ACHN (cell line): ENCODE measurements at regions not wholly inside any gene's neighbourhood (a gene's known extent, or its start where the extent isn't known, plus 50 kb on each side); places are given as distances from the start of the nearest gene placed in this dataset.
A peak's percentile ranks its signal among the peaks of the same experiment; 100 is the strongest.

ENCODE experiments used
- DNase-seq: peaks from one replicate; pipeline ENCODE4 v3.0.0-alpha.2; 2015
- in situ Hi-C: cut with HindIII; loops from 2 replicates; pipeline ENCODE4 v1.10.0; 2017; ENCODE audit warnings: low sequenced_read_pairs, low pct_ligation_motif_present, low pct_unique_long_range_greater_than_20kb

GRCh38 chr22:42217752-42218280 lies 52.6 kb downstream of the TCF20 start:
- in situ Hi-C loops, result no loop called here
- no peak for DNase-seq

- DNase-seq, result no peak
- in situ Hi-C loops, result no loop called here
Measured at GRCh38 chr22:42217019-42217751, 53.3 kb downstream of the TCF20 start.

GRCh38 chr22:42214633-42215415 lies 55.6 kb downstream of the TCF20 start:
- DNase-seq, result no peak
- in situ Hi-C loops, result no loop called here

- DNase-seq, result no peak
Measured at GRCh38 chr22:42208362-42208761, 62.1 kb downstream of the TCF20 start.

GRCh38 chr22:42207918-42208317 lies 62.5 kb downstream of the TCF20 start:
- no peak for DNase-seq
- in situ Hi-C loops, result no loop called here

More at GRCh38 chr22:42208362-42208761, 62.1 kb downstream of the TCF20 start:
- in situ Hi-C loops, result no loop called here

GRCh38 chr22:42203609-42204008 lies 66.8 kb downstream of the TCF20 start:
- no peak for DNase-seq
- in situ Hi-C loops, result no loop called here

- DNase-seq, result no peak
- in situ Hi-C loops, result no loop called here
Measured at GRCh38 chr22:42202669-42203068, 67.8 kb downstream of the TCF20 start.

GRCh38 chr22:42202048-42202447 lies 68.4 kb downstream of the TCF20 start:
- DNase-seq, result no peak
- in situ Hi-C loops, result no loop called here

- in situ Hi-C loops, result no loop called here
- no peak for DNase-seq
Measured at GRCh38 chr22:42199025-42199424, 68.4 kb upstream of the CYP2D6 start.

- no peak for DNase-seq
- in situ Hi-C loops, result no loop called here
Measured at GRCh38 chr22:42198226-42198625, 67.6 kb upstream of the CYP2D6 start.

GRCh38 chr22:42196454-42196853 lies 65.8 kb upstream of the CYP2D6 start:
- in situ Hi-C loops, result no loop called here
- no peak for DNase-seq

- in situ Hi-C loops, result no loop called here
- no peak for DNase-seq
Measured at GRCh38 chr22:42194953-42195352, 64.3 kb upstream of the CYP2D6 start.

- in situ Hi-C loops, result no loop called here
- no peak for DNase-seq
Measured at GRCh38 chr22:42194104-42194851, 63.7 kb upstream of the CYP2D6 start.

GRCh38 chr22:42192547-42192946 lies 61.9 kb upstream of the CYP2D6 start:
- in situ Hi-C loops, result no loop called here
- no peak for DNase-seq

GRCh38 chr22:42190274-42190673 lies 59.7 kb upstream of the CYP2D6 start:
- in situ Hi-C loops, result no loop called here
- DNase-seq, result no peak

GRCh38 chr22:42189761-42190160 lies 59.2 kb upstream of the CYP2D6 start:
- in situ Hi-C loops, result no loop called here
- DNase-seq, result no peak

GRCh38 chr22:42188808-42189447 lies 58.3 kb upstream of the CYP2D6 start:
- in situ Hi-C loops, result no loop called here
- DNase-seq, result peak; percentile 58

GRCh38 chr22:42187646-42188045 lies 57.0 kb upstream of the CYP2D6 start:
- in situ Hi-C loops, result no loop called here
- no peak for DNase-seq
